Fibroblast of the aortic adventitia (primary cell): ENCODE measurements at regions not wholly inside any gene's neighbourhood (a gene's known extent, or its start where the extent isn't known, plus 50 kb on each side); places are given as distances from the start of the nearest gene placed in this dataset.

Experiments
- DNase-seq: peaks from one replicate; pipeline ENCODE4 v3.0.0-alpha.2; 2010; ENCODE audit warnings: low read depth
- H3K4me3 ChIP-seq: 2 replicates; pipeline ENCODE4 v1.5.1; 2011; ENCODE audit warnings: low read depth, mild to moderate bottlenecking, control low read depth, low read length, moderate library complexity
- CTCF ChIP-seq: IDR thresholded peaks from 2 replicates; pipeline ENCODE4 v1.5.1; 2011; ENCODE audit warnings: mild to moderate bottlenecking, low read length, control low read depth, inconsistent platforms; ENCODE audit not compliant: insufficient read depth

DNA sequence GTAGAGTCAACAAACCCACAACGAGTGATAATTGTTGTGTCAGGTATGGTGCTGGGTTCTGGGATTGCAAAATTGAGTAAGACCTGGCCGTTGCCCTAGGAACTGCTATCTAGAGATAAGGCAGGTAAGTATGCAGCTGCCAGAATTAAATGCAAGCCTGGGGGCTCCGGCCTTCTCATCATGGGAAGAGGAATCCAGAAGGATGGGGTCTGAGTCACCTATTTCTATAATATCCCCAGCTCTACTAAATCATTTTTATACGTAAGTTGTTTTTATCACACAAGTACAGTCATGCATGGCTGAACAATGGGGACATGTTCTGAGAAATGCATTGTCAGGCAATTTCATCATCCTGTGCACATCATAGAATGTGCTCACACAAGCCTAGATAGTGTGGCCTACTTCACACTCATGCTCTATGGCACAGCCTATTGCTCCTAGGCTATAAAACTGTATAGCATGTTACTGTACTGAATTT, 203.0 kb downstream of the KLF5 start:
- H3K4me3 ChIP-seq, result no peak overlapping the region
- peak; percentile 56 for DNase-seq
- TF ChIP-seq CTCF, result no peak

DNA sequence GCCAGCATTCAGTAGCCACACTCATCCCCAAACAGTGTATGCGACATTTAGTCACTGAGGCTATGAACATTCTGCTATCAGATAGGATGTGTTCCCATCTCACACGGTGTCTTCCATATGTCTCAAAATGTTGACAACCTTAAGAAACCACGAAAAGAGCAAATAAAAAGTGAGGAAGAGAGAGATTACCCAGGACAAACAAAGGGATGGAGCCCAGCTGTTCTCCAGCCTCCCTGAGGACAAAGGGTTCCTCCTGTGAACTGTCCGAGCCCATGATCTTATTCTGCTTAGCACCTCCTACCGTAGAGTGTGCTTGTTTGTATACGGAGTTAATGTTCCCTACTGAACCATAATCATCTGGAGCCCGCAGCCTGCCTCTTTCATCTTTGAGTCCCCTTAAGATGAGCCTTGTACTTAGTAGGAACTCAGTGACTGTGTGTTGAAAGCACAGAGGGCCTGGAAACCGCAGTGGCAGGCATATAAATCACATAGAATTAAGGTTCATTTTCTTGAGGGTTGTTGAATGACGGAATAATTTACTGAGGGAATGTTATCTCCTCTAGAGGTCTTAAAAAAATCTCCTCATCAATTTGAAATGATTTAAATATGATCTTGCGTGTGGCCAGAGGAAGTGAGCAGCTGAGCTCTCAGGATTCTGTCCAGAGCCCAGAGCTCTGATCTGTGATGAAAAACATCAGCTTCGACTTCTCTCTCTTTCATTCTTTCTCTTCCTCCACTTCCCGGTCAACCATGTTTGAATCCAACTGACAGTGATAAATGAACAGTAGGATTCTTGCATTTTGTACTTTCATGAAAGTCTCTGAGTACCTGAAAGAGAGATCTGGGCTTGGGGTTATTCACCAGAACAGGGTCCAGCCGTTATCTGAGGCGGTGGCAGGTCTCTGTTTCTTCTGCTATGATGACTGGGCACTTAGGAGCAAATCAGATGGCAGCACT, 200.5 kb downstream of the KLF5 start:
- no peak for TF ChIP-seq CTCF
- no peak overlapping the region for H3K4me3 ChIP-seq
- DNase-seq, result peak; percentile 41

DNA sequence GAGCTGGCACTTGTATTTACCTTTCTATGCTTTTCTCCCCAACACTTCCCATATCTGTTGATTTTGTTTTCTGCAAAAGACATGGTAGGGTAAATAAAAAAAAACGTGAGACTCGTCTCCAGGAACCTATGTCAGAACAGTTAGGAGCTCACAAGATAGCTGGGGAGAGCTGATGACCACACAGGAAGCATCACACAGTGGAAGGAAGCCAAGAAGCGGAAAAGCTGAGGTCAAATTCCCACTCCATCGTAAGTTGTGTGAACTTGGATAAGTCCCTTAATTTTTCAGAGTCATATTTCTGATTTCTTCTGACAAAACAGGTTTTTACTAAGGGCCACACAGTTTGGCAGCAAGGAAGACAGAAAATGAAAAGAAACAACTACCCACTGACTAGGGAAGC, 199.6 kb downstream of the KLF5 start:
- no peak overlapping the region for H3K4me3 ChIP-seq
- DNase-seq, result no peak
- no peak for TF ChIP-seq CTCF

- TF ChIP-seq CTCF, result no peak
- no peak overlapping the region for H3K4me3 ChIP-seq
- DNase-seq, result no peak
Observed at GRCh38 chr13:73254827-73255226, 196.0 kb downstream of the KLF5 start.

GRCh38 chr13:73251626-73252265, 192.9 kb downstream of the KLF5 start:
- no peak overlapping the region for H3K4me3 ChIP-seq
- DNase-seq, result peak; percentile 10
- TF ChIP-seq CTCF, result no peak

- no peak for DNase-seq
- no peak for TF ChIP-seq CTCF
- no peak overlapping the region for H3K4me3 ChIP-seq
Observed at GRCh38 chr13:73250061-73250460, 191.3 kb downstream of the KLF5 start.
